DMS79 treated with DMSO at 0.1 percent for 48 hours (cell line): ENCODE measurements at regions not wholly inside any gene's neighbourhood (a gene's known extent, or its start where the extent isn't known, plus 50 kb on each side); places are given as distances from the start of the nearest gene placed in this dataset.
"Not testable (repeated sequence)": the region's sequence is repeated elsewhere in the genome, so short reads cannot be mapped to it uniquely, and the experiment has no call there.

Experiments
- DNase-seq: peaks from one replicate; lab custom pipeline; 2025; lab: John Stamatoyannopoulos, UW

GRCh38 chr4:126440297-126440696 lies 1125.5 kb downstream of the FAT4 start:
- no peak for DNase-seq

- DNase-seq, result no peak
Measured at GRCh38 chr4:126441173-126442035, 1126.6 kb downstream of the FAT4 start.

- DNase-seq, result no peak
Measured at GRCh38 chr4:126445596-126445995, 1130.8 kb downstream of the FAT4 start.

GRCh38 chr4:126446917-126447316 lies 1132.2 kb downstream of the FAT4 start:
- no peak for DNase-seq

GRCh38 chr4:126448086-126448845 lies 1133.5 kb downstream of the FAT4 start:
- no peak for DNase-seq

- no peak for DNase-seq
Measured at GRCh38 chr4:126451237-126451873, 1136.6 kb downstream of the FAT4 start.

- no peak for DNase-seq
Measured at GRCh38 chr4:126455865-126456264, 1141.1 kb downstream of the FAT4 start.

GRCh38 chr4:126458993-126459392 lies 1144.2 kb downstream of the FAT4 start:
- no peak for DNase-seq

- no peak for DNase-seq
Measured at GRCh38 chr4:126465341-126465740, 1150.6 kb downstream of the FAT4 start.

GRCh38 chr4:126466848-126467247 lies 1152.1 kb downstream of the FAT4 start:
- DNase-seq, result no peak

GRCh38 chr4:126468144-126468543 lies 1153.4 kb downstream of the FAT4 start:
- no peak for DNase-seq

- DNase-seq, result no peak
Measured at GRCh38 chr4:126470862-126471261, 1156.1 kb downstream of the FAT4 start.

- no peak for DNase-seq
Measured at GRCh38 chr4:126475730-126476129, 1157.0 kb upstream of the INTU start.

GRCh38 chr4:126479709-126480108 lies 1153.0 kb upstream of the INTU start:
- DNase-seq, result no peak

- DNase-seq, result no peak
Measured at GRCh38 chr4:126482311-126482710, 1150.4 kb upstream of the INTU start.

GRCh38 chr4:126486377-126486776 lies 1146.4 kb upstream of the INTU start:
- DNase-seq, result no peak

- DNase-seq, result no peak
Measured at GRCh38 chr4:126489826-126490463, 1142.8 kb upstream of the INTU start.

- DNase-seq, result no peak
Measured at GRCh38 chr4:126495163-126495752, 1137.5 kb upstream of the INTU start.

- no peak for DNase-seq
Measured at GRCh38 chr4:126512979-126513378, 1119.8 kb upstream of the INTU start.

- no peak for DNase-seq
Measured at GRCh38 chr4:126513596-126513995, 1119.2 kb upstream of the INTU start.

GRCh38 chr4:126520731-126521130 lies 1112.0 kb upstream of the INTU start:
- DNase-seq, result no peak

GRCh38 chr4:126525400-126525799 lies 1107.4 kb upstream of the INTU start:
- not testable (repeated sequence) for DNase-seq
